Adrenal gland (tissue), 9 donors: ENCODE measurements at regions not wholly inside any gene's neighbourhood (a gene's known extent, or its start where the extent isn't known, plus 50 kb on each side); places are given as distances from the start of the nearest gene placed in this dataset.

ENCODE experiments used
- DNase-seq, 7 donors: peaks; one replicate each; pipeline ENCODE4 v3.0.0-alpha.2; 2019 to 2020
- H3K27ac ChIP-seq, 5 donors: fragments of 200-600 bp; sonication (generic) in 4 of 5; 1 replicate in 3 of 5; 2 replicates in 2 of 5; pipeline versions ENCODE4 v1.5.1 to v1.8.0; 2016 to 2020; ENCODE audit warnings: mild to moderate bottlenecking in 1 of 5
- H3K27me3 ChIP-seq: fragments of 200-600 bp; 2 replicates; pipeline ENCODE4 v1.8.0; 2021
- H3K36me3 ChIP-seq, 2 donors: fragments of 200-600 bp; replicated peaks in 1 of 2; 1 replicate in 1 of 2; 2 replicates in 1 of 2; pipeline versions ENCODE4 v1.5.1 to v1.8.0; 2018 to 2022
- H3K4me1 ChIP-seq, 2 donors: fragments of 200-600 bp; replicated peaks in 1 of 2; 1 replicate in 1 of 2; 2 replicates in 1 of 2; pipeline versions ENCODE4 v1.5.1 to v1.8.0; 2018 to 2021
- H3K4me3 ChIP-seq, 4 donors: fragments of 200-600 bp; sonication (generic) in 3 of 4; one replicate each; pipeline ENCODE4 v1.5.1; 2016 to 2018
- H3K9me3 ChIP-seq, 3 donors: fragments of 200-600 bp; sonication (generic) in 1 of 3; replicated peaks in 1 of 3; 1 replicate in 2 of 3; 2 replicates in 1 of 3; pipeline versions ENCODE4 v1.5.1 to v1.8.0; 2016 to 2021
- POLR2A ChIP-seq, 2 donors: fragments of 450-650 bp; IDR thresholded peaks; one replicate each; pipeline ENCODE4 v1.6.1; 2017; ENCODE audit warnings: antibody characterized with exemption in 2 of 2, mild to moderate bottlenecking in 2 of 2, moderate library complexity in 1 of 2
- WGBS, 4 donors: extraction: QIAGEN DNeasy Blood & Tissue Kit in 2 of 4; methylation state at CpG; one replicate each; pipeline versions ENCODE4 v1.1.5 to v1.1.7; 2013 to 2017; 5-methylcytosine and 5-hydroxymethylcytosine counted together
- intact Hi-C, 2 donors: fragments of 100-400 bp; cut with DNase I; formaldehyde crosslinking; loops; one replicate each; pipeline versions ENCODE4 v1.14.1 to v1.15.0; 2022 to 2023
- TF ChIP-seq, protein P1 (sequence below), 6 experiments: fragments of 450-650 bp in 4 of 6; fragments of 200-600 bp in 2 of 6; sonication (generic) in 1 of 6; IDR thresholded peaks; 1 replicate in 5 of 6; 2 replicates in 1 of 6; pipeline versions ENCODE4 v1.5.1 to v1.8.0; 2016 to 2021; ENCODE audit warnings: antibody characterized with exemption in 6 of 6, mild to moderate bottlenecking in 2 of 6, moderate library complexity in 1 of 6
- donor health status: healthy with polysubstance abuse.
- donor health status: Bipolar disorder and iron deficiency.
- donor health status: DM: yes; HTN: yes; CAD: no.
- donor health status: DM: no; HTN: no; CAD: no.
- donor health status: DM: no; HTN: no; CAD: no.

DNA sequence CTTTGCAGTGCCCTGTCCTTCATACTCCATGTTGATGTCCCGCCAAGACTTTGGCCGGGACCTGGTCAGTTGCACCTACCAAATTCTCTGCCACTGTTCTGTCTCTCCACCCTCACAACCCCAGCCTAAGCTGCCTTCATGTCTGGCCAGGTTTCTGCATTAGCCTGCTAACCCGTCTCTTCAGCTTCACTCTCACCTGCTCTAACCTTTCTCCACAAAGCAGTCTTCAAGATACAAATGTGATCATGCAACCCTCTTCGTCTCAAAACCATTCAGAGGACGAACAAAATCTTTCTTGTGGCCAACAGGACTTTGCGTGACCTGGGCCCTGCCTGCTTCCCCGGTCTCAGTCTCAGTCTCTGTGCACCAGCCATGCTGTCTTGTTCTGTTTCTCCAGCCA, 148.2 kb downstream of the WSCD1 start:
- H3K27ac ChIP-seq: no peak overlapping the region
- H3K9me3 ChIP-seq: no peaks in the 10 kb centered on the region
- H3K4me3 ChIP-seq: no peak overlapping the region
- no peaks in the 10 kb centered on the region for H3K27me3 ChIP-seq
- TF ChIP-seq, protein P1, sequence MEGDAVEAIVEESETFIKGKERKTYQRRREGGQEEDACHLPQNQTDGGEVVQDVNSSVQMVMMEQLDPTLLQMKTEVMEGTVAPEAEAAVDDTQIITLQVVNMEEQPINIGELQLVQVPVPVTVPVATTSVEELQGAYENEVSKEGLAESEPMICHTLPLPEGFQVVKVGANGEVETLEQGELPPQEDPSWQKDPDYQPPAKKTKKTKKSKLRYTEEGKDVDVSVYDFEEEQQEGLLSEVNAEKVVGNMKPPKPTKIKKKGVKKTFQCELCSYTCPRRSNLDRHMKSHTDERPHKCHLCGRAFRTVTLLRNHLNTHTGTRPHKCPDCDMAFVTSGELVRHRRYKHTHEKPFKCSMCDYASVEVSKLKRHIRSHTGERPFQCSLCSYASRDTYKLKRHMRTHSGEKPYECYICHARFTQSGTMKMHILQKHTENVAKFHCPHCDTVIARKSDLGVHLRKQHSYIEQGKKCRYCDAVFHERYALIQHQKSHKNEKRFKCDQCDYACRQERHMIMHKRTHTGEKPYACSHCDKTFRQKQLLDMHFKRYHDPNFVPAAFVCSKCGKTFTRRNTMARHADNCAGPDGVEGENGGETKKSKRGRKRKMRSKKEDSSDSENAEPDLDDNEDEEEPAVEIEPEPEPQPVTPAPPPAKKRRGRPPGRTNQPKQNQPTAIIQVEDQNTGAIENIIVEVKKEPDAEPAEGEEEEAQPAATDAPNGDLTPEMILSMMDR (IDR thresholded peaks at IDR 0.05): no peak
- no peak for TF ChIP-seq POLR2A (IDR thresholded peaks at IDR 0.05)
- no peaks in the 10 kb centered on the region for H3K4me1 ChIP-seq
- 73 to 88% (median 85%) methylated on average over 7 of the region's 7 CpGs for WGBS, 4 donors
- intact Hi-C loops: no loop called here
- peak in 1 of 7 donors; percentile 24 for DNase-seq
- H3K36me3 ChIP-seq: no peaks in the 10 kb centered on the region

DNA sequence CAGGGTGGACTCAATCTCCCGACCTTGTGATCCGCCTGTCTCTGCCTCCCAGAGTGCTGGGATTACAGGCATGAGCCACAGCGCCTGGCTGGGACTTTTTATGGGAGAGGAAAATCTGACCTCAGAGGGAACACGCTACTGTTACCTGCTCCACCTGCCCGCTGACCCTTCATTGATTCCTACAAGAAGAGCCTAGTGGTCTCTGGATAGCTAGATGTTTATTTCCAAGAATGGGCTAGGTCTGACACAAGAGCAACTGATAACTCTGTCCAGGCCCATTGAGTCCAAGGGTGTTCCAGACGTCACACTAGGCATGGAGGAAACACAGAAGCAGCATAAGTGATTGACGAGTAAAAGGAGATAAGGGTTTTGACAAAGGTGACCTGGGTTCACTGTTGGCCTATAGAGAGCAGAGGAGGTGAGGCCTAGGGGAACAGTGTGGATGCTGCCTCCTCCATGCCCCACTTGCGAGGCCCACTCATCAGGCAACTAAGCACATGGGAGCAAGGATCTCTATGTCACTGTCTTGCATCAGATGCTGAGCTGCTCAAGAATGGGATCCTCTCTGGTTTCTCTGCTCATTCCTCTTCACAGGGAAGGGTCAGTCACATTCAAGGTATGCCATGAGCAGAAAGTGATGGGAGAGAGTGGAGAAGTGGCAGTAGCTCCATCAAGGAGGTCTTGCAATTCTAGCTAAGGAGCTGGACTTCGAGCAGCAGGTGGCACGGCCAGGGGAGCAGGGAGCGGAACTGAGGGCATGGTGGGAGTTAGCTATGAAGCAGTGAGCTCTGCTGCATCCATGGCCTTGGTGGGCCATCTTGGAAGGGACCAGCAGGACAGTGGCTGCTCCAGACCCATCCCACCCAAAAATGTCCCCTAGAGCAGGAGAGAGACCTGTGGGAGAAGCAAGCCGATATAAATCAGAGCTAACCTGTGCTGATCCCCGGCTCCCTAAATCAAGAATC, 145.2 kb downstream of the WSCD1 start:
- H3K27me3 ChIP-seq: peaks cover 10% of the 10 kb centered on the region
- 76 to 85% (median 80%) methylated on average over 13 of the region's 13 CpGs for WGBS, 4 donors
- DNase-seq: peak in 1 of 7 donors; percentile 21
- no peak for TF ChIP-seq POLR2A (IDR thresholded peaks at IDR 0.05)
- TF ChIP-seq, protein P1 (IDR thresholded peaks at IDR 0.05): no peak
- no peaks in the 10 kb centered on the region for H3K36me3 ChIP-seq
- no peak overlapping the region for H3K27ac ChIP-seq
- H3K4me3 ChIP-seq: no peak overlapping the region
- H3K4me1 ChIP-seq: no peaks in the 10 kb centered on the region
- intact Hi-C loops: no loop called here
- H3K9me3 ChIP-seq: no peaks in the 10 kb centered on the region

DNA sequence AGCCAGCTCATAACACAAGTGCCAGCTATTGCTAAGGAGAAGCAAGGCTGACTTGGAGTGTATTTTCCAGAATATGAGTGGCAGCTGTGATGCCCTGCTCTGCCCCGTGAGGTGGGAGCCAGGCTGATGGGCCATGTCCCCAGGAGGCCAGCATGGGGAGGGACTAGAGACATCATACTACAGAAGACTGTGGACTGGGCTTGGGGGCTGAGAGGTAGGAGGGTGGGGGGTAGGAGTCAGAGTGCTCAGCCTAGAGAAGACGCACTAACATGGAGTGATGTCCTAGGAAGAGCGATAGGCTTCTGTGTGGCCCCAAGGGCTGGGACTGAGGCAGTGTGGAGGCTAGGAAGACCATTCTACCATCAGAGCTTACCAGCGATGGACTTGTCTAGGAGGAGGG, 143.7 kb downstream of the WSCD1 start:
- peaks cover 10% of the 10 kb centered on the region for H3K27me3 ChIP-seq
- TF ChIP-seq, protein P1 (IDR thresholded peaks at IDR 0.05): no peak
- TF ChIP-seq POLR2A (IDR thresholded peaks at IDR 0.05): no peak
- no peaks in the 10 kb centered on the region for H3K36me3 ChIP-seq
- intact Hi-C loops: no loop called here
- no peaks in the 10 kb centered on the region for H3K4me1 ChIP-seq
- WGBS, 4 donors: 63 to 78% (median 72%) methylated on average over 4 of the region's 4 CpGs
- H3K27ac ChIP-seq: no peak overlapping the region
- no peak for DNase-seq
- no peak overlapping the region for H3K4me3 ChIP-seq
- no peaks in the 10 kb centered on the region for H3K9me3 ChIP-seq

DNA sequence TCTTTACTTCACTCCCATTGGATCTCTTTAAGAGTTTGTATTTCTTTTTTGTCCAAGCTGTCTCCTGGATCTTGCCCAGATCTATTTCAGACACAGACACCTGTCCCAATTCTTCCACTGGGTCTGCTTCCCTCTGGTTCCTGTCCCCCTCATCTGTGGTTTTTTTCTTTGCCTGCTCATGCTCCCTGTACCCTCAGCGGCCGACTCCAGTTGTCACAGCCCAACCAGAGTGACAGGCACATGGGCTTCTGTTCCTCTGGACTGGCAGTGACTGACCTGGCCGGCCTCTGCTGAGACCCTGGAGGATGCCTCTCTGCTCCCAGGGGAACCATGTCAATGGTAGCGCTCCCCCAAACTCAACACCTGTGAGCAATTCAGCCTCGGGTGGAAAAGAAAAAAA, 142.6 kb downstream of the WSCD1 start:
- H3K9me3 ChIP-seq: no peaks in the 10 kb centered on the region
- TF ChIP-seq, protein P1 (IDR thresholded peaks at IDR 0.05): no peak
- no peak for TF ChIP-seq POLR2A (IDR thresholded peaks at IDR 0.05)

More for the DNA sequence above, 142.6 kb downstream of the WSCD1 start:
- Histone ChIP-seq H3K27me3 (peaks cover 10% of the 10 kb centered on the region), H3K27ac (no peak overlapping the region), H3K4me3 (no peak overlapping the region), H3K4me1 (no peaks in the 10 kb centered on the region), H3K36me3 (no peaks in the 10 kb centered on the region)
- 72 to 80% (median 75%) methylated on average over 5 of the region's 5 CpGs for WGBS, 4 donors
- DNase-seq: no peak
- intact Hi-C loops: no loop called here
